SU-DHL-6 (cell line): ENCODE measurements at regions not wholly inside any gene's neighbourhood (a gene's known extent, or its start where the extent isn't known, plus 50 kb on each side); places are given as distances from the start of the nearest gene placed in this dataset.

Experiments
- CTCF ChIP-seq: fragments of 200-600 bp; sonication (generic); IDR thresholded peaks from one replicate; pipeline ENCODE4 v1.5.1; 2017; ENCODE audit warnings: antibody characterized with exemption, mild to moderate bottlenecking, low read length, moderate library complexity; ENCODE audit not compliant: insufficient read depth, poor library complexity, severe bottlenecking
- EZH2phosphoT487 ChIP-seq: fragments of 200-600 bp; sonication (generic), shearing (Covaris generic); conservative IDR thresholded peaks from 2 replicates; pipeline ENCODE4 v1.6.1; 2018; ENCODE audit warnings: mild to moderate bottlenecking, antibody characterized with exemption, low read length, moderate library complexity, mixed read lengths

DNA sequence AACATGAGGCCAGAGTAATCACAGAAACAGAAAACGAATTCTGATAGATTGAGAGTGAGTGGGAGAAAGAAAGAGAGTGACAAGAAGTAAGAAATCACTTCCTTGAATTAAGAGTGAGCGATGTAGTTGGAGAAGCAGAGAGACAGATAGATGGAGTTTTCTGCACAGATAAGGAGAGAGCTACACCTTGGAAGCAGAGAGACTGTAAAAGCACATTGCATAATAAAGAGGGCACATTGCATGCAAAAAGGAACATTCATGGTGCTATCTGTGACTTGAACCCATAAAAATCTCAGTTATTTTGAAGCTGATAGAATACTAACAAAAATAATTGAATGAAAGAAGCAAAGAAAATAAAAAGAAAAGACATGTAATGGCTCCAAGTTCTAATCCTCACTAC is 943.8 kb downstream of the NR2F1-AS1 start:
- TF ChIP-seq CTCF = no peak
- TF ChIP-seq EZH2phosphoT487 = no peak
